ENCODE measurements at regions not wholly inside any gene's neighbourhood (a gene's known extent, or its start where the extent isn't known, plus 50 kb on each side); places are given as distances from the start of the nearest gene placed in this dataset.
A peak's percentile ranks its signal among the peaks of the same experiment; 100 is the strongest.

- 15% methylated on average over 3 of the region's 3 CpGs for WGBS (ENCODE audit: insufficient coverage, insufficient replicate concordance, low lambda C conversion rate, missing lambda C conversion rate)
- intact Hi-C loops (cut with micrococcal nuclease; ENCODE audit: unreplicated experiment), result no loop called here
Measured at GRCh38 chr10:20956843-20957242, 59.7 kb upstream of the NEBL start.

GRCh38 chr10:20955355-20955893 lies 58.3 kb upstream of the NEBL start:
- 0% methylated on average over 1 of the region's 1 CpG for WGBS (ENCODE audit: insufficient coverage, insufficient replicate concordance, low lambda C conversion rate, missing lambda C conversion rate)
- DNase-seq (ENCODE audit: low read depth, low spot score) (no peak), FAIRE-seq (no peak), ATAC-seq (peak; percentile 46; the same call in 2 of the 3 replicates)
- TF ChIP-seq TCF12 (IDR thresholded peaks at IDR 0.05; ENCODE audit: low read depth, low read length), result no peak
- TF ChIP-seq CREB1 (IDR thresholded peaks at IDR 0.05; ENCODE audit: low read depth), result no peak
- no peak for TF ChIP-seq SREBF2 (IDR thresholded peaks at IDR 0.05; ENCODE audit: low read length)
- no peak for TF ChIP-seq NBN (IDR thresholded peaks at IDR 0.05)
- TF ChIP-seq SRF (IDR thresholded peaks at IDR 0.05; ENCODE audit: low read depth in 2 of 2, low read length in 2 of 2), result no peak
- no peak for TF ChIP-seq MLLT1 (IDR thresholded peaks at IDR 0.05)
- TF ChIP-seq USF1 (IDR thresholded peaks at IDR 0.05; ENCODE audit: borderline replicate concordance, extremely low read length, insufficient read depth, low read depth, low read length), result no peak
- in situ Hi-C loops (cut with MboI) (no loop called here), intact Hi-C loops (cut with micrococcal nuclease; ENCODE audit: unreplicated experiment) (no loop called here)
- Histone ChIP-seq H3K36me3 (ENCODE audit: control insufficient read depth in 2 of 2, insufficient read depth in 2 of 2, low read length in 1 of 2) (no peaks in the 10 kb centered on the region), H3K27me3 (replicated peaks in 1 of 2; ENCODE audit: control insufficient read depth in 2 of 2, insufficient read depth in 2 of 2, low read length in 1 of 2) (peaks cover 0 to 2% of the 10 kb centered on the region in 2 experiments; a peak in 1 of 4 replicates), H3K4me2 (ENCODE audit: control insufficient read depth, insufficient read depth) (no peak overlapping the region), H2AFZ (ENCODE audit: control insufficient read depth, low read depth, low read length) (no peak overlapping the region), H4K20me1 (ENCODE audit: control insufficient read depth, insufficient read depth) (no peaks in the 10 kb centered on the region), H3K4me1 (ENCODE audit: control insufficient read depth, insufficient read depth, low read length) (no peaks in the 10 kb centered on the region), H3K9ac (ENCODE audit: control insufficient read depth, insufficient read depth, low read length) (no peak overlapping the region), H3K79me2 (ENCODE audit: control insufficient read depth, insufficient read depth, low read length) (no peaks in the 10 kb centered on the region), H3K27ac (ENCODE audit: control insufficient read depth, insufficient read depth) (no peak overlapping the region), H3K9me3 (replicated peaks; ENCODE audit: control insufficient read depth, insufficient read depth, low read length) (no peaks in the 10 kb centered on the region), H3K4me3 (no peak overlapping the region)
- ChIA-PET CTCF (no interaction called here), SMC1A (ENCODE audit: uncharacterized antibody, unreplicated experiment) (no interaction called here), POLR2A (no interaction called here), RAD21 (ENCODE audit: unreplicated experiment) (no interaction called here)
- no TSS peak for BruUV-seq (replicated peaks)

More at GRCh38 chr10:20956843-20957242, 59.7 kb upstream of the NEBL start:
- Histone ChIP-seq H4K20me1 (ENCODE audit: control insufficient read depth, insufficient read depth) (no peaks in the 10 kb centered on the region), H3K79me2 (ENCODE audit: control insufficient read depth, insufficient read depth, low read length) (no peaks in the 10 kb centered on the region), H3K9me3 (replicated peaks; ENCODE audit: control insufficient read depth, insufficient read depth, low read length) (no peaks in the 10 kb centered on the region), H3K4me1 (ENCODE audit: control insufficient read depth, insufficient read depth, low read length) (no peaks in the 10 kb centered on the region), H3K4me2 (ENCODE audit: control insufficient read depth, insufficient read depth) (no peak overlapping the region), H3K27ac (ENCODE audit: control insufficient read depth, insufficient read depth) (no peak overlapping the region), H3K36me3 (ENCODE audit: control insufficient read depth in 2 of 2, insufficient read depth in 2 of 2, low read length in 1 of 2) (no peaks in the 10 kb centered on the region), H3K4me3 (no peak overlapping the region), H3K9ac (ENCODE audit: control insufficient read depth, insufficient read depth, low read length) (no peak overlapping the region), H2AFZ (ENCODE audit: control insufficient read depth, low read depth, low read length) (no peak overlapping the region), H3K27me3 (replicated peaks in 1 of 2; ENCODE audit: control insufficient read depth in 2 of 2, insufficient read depth in 2 of 2, low read length in 1 of 2) (peaks cover 0 to 2% of the 10 kb centered on the region in 2 experiments; a peak in 1 of 4 replicates)
- no TSS peak for BruUV-seq (replicated peaks)
- in situ Hi-C loops (cut with MboI), result no loop called here
- ChIA-PET RAD21 (ENCODE audit: unreplicated experiment) (no interaction called here), CTCF (interaction anchor here (0.6 kb wide), 1 partner anchor 563 kb away, joined by 3 read pairs; no protein-coding TSS in a partner anchor), POLR2A (no interaction called here), SMC1A (ENCODE audit: uncharacterized antibody, unreplicated experiment) (no interaction called here)
- peak; percentile 41; the same call in 2 of the 3 replicates for ATAC-seq
- peak; percentile 30; the same call in 1 of the 2 replicates for TF ChIP-seq PKNOX1 (IDR thresholded peaks at IDR 0.05)
- no peak for TF ChIP-seq CBX5 (IDR thresholded peaks at IDR 0.05; ENCODE audit: low read depth)
- no peak for FAIRE-seq
- DNase-seq (ENCODE audit: low read depth, low spot score), result no peak
